Lower lobe of right lung (tissue), 2 donors: ENCODE measurements at regions not wholly inside any gene's neighbourhood (a gene's known extent, or its start where the extent isn't known, plus 50 kb on each side); places are given as distances from the start of the nearest gene placed in this dataset.

Experiments
- ATAC-seq, 2 donors: fragments of 200-7000 bp; cut with Tn5 transposase; one replicate each; pipeline ENCODE4 v1.9.1; 2020 to 2022; ENCODE audit warnings: mild to moderate bottlenecking in 2 of 2, moderate library complexity in 2 of 2
- DNase-seq: peaks from one replicate; pipeline ENCODE4 v3.0.0-alpha.2; 2020
- H3K27ac ChIP-seq: fragments of 200-600 bp; one replicate; pipeline ENCODE4 v1.8.0; 2022
- H3K27me3 ChIP-seq: fragments of 200-600 bp; one replicate; pipeline ENCODE4 v1.8.0; 2022; ENCODE audit warnings: low read depth
- H3K36me3 ChIP-seq: fragments of 200-600 bp; one replicate; pipeline ENCODE4 v1.8.0; 2022; ENCODE audit warnings: mild to moderate bottlenecking
- H3K4me1 ChIP-seq: fragments of 200-600 bp; one replicate; pipeline ENCODE4 v1.8.0; 2022
- H3K4me3 ChIP-seq: fragments of 200-600 bp; one replicate; pipeline ENCODE4 v1.8.0; 2022; ENCODE audit warnings: mild to moderate bottlenecking
- H3K9me3 ChIP-seq: fragments of 200-600 bp; one replicate; pipeline ENCODE4 v1.8.0; 2022
- intact Hi-C: fragments of 100-400 bp; cut with DNase I; formaldehyde crosslinking; loops from one replicate; pipeline ENCODE4 v1.11.0; 2022
- TF ChIP-seq, protein P1 (sequence below): fragments of 200-600 bp; IDR thresholded peaks from one replicate; pipeline ENCODE4 v1.8.0; 2022; ENCODE audit warnings: antibody characterized with exemption, mild to moderate bottlenecking
- donor health status: DM: no; HTN: yes; CAD: no; lungs with severe emphysema.

DNA sequence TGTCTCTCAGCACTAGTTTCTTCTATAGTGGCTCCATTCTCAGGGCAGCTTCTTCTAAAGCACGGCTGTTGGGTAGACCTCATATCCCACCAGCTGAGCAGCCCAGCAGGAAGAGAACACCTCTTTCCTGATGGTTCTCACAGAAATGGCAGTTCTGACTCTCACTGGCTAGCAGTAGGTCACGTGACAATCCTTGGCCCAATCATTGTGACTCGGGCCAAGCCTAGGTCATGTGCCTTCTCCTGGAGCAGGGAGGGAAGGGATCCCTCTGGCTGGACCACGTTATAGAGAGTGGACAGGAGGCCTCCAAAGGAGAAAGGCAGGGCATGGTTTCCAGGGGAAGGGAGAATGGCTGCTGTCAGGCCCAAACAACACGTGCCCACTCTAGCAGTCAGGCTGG, 149.1 kb downstream of the AACS start:
- H3K27me3 ChIP-seq: peaks cover 5% of the 10 kb centered on the region
- ATAC-seq: no peak
- H3K36me3 ChIP-seq: no peaks in the 10 kb centered on the region
- H3K4me3 ChIP-seq: no peak overlapping the region
- no peaks in the 10 kb centered on the region for H3K9me3 ChIP-seq
- TF ChIP-seq, protein P1, sequence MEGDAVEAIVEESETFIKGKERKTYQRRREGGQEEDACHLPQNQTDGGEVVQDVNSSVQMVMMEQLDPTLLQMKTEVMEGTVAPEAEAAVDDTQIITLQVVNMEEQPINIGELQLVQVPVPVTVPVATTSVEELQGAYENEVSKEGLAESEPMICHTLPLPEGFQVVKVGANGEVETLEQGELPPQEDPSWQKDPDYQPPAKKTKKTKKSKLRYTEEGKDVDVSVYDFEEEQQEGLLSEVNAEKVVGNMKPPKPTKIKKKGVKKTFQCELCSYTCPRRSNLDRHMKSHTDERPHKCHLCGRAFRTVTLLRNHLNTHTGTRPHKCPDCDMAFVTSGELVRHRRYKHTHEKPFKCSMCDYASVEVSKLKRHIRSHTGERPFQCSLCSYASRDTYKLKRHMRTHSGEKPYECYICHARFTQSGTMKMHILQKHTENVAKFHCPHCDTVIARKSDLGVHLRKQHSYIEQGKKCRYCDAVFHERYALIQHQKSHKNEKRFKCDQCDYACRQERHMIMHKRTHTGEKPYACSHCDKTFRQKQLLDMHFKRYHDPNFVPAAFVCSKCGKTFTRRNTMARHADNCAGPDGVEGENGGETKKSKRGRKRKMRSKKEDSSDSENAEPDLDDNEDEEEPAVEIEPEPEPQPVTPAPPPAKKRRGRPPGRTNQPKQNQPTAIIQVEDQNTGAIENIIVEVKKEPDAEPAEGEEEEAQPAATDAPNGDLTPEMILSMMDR: no peak
- no peaks in the 10 kb centered on the region for H3K4me1 ChIP-seq
- intact Hi-C loops: no loop called here
- DNase-seq: no peak
- H3K27ac ChIP-seq: no peak overlapping the region

GRCh38 chr12:125216756-125217155, 151.5 kb downstream of the AACS start:
- Histone ChIP-seq H3K36me3 (no peaks in the 10 kb centered on the region), H3K4me3 (no peak overlapping the region), H3K9me3 (no peaks in the 10 kb centered on the region), H3K27ac (no peak overlapping the region), H3K4me1 (no peaks in the 10 kb centered on the region), H3K27me3 (peaks cover 18% of the 10 kb centered on the region)
- TF ChIP-seq, protein P1: no peak
- DNase-seq (no peak), ATAC-seq (no peak)
- intact Hi-C loops: no loop called here

GRCh38 chr12:125217308-125217707, 152.1 kb downstream of the AACS start:
- Histone ChIP-seq H3K9me3 (no peaks in the 10 kb centered on the region), H3K27ac (no peak overlapping the region), H3K4me1 (no peaks in the 10 kb centered on the region), H3K36me3 (no peaks in the 10 kb centered on the region), H3K4me3 (no peak overlapping the region), H3K27me3 (peaks cover 18% of the 10 kb centered on the region)
- intact Hi-C loops: no loop called here
- DNase-seq (no peak), ATAC-seq (no peak)
- TF ChIP-seq, protein P1: no peak

DNA sequence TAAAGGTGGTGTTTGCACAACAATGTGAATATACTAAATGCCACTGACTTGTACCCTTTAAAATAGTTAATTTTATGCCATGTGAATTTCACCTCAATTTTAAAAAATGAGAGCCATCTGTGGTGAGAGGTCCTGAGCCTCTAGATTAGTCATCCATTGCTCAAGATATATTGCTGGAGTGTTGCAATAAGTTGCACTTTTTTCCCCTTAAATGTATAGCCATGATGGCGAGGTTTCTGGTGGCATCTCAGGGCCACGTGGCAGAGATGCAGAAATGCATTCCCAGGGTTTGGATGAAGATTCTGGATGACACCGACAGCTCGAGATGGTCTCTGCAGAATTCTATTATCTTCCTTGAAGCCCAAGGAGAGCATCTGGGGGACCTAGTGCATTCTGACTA, 153.7 kb downstream of the AACS start:
- ATAC-seq (no peak), DNase-seq (no peak)
- Histone ChIP-seq H3K36me3 (no peaks in the 10 kb centered on the region), H3K4me1 (no peaks in the 10 kb centered on the region), H3K4me3 (no peak overlapping the region), H3K27me3 (peaks cover 18% of the 10 kb centered on the region), H3K27ac (no peak overlapping the region), H3K9me3 (no peaks in the 10 kb centered on the region)
- TF ChIP-seq, protein P1: no peak
- intact Hi-C loops: no loop called here

DNA sequence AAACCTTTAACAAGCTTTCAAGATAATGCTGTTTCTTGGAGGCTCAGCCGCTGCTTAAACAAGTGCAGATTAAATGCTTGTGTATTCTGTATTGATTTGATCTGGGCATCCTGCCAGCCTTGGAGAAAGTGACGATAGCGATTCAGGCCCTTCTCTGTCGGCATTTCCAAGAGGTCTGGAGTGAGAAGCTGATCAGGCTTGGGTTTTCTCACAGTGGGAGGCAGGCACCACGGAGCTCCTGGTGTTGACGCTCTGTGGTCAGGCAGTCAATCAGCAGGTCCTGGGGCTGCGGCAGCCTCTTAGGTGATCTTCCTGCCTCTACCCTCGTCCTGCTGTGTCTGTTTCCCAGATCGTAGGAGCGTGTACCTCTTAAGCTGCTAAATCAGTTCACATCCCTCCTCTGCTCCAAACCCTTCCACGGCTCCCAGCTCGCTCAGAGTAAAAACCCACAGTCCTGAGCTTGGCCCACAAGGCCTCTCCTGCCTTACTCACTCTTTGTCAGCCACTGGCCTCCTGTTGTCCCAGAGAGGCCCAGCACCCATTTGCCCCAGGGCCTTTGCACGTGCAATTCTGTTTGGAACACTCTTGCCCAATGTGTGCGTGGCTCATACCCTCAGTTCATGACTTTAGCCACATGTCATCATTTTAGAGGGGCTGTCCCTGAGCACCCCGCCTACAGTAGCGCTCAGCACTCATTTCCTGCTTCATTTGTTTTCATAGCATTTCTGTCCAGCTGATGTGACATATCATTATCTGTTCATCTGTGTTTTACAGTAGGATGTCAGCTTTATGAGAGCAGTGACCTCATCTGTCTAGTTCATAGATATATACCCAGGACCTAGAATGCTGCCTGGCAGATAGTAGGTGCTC, 155.4 kb downstream of the AACS start:
- Histone ChIP-seq H3K4me1 (no peaks in the 10 kb centered on the region), H3K27me3 (peaks cover 18% of the 10 kb centered on the region), H3K9me3 (no peaks in the 10 kb centered on the region), H3K4me3 (no peak overlapping the region), H3K36me3 (no peaks in the 10 kb centered on the region), H3K27ac (no peak overlapping the region)
- no peak for ATAC-seq
- DNase-seq: no peak
- intact Hi-C loops: no loop called here
- TF ChIP-seq, protein P1: no peak
